H9 (cell line): ENCODE measurements at regions not wholly inside any gene's neighbourhood (a gene's known extent, or its start where the extent isn't known, plus 50 kb on each side); places are given as distances from the start of the nearest gene placed in this dataset.

Experiments used
- DNase-seq: peaks from one replicate; pipeline ENCODE4 v3.0.0-alpha.2; 2017
- H2AFZ ChIP-seq: one replicate; pipeline ENCODE4 v1.6.1; 2013; ENCODE audit warnings: mild to moderate bottlenecking, low read length, control low read depth, moderate library complexity
- H2AK5ac ChIP-seq: 2 replicates; pipeline ENCODE4 v1.6.1; 2013; ENCODE audit warnings: low read length, control low read depth, mixed read lengths; ENCODE audit not compliant: insufficient read length
- H2BK120ac ChIP-seq: one replicate; pipeline ENCODE4 v1.6.1; 2013; ENCODE audit warnings: low read depth, mild to moderate bottlenecking, low read length, control low read depth, inconsistent platforms; ENCODE audit not compliant: poor library complexity, severe bottlenecking
- H2BK12ac ChIP-seq: 2 replicates; pipeline ENCODE4 v1.6.1; 2013; ENCODE audit warnings: low read length, control low read depth, mixed read lengths, low read depth; ENCODE audit not compliant: insufficient read length
- H2BK15ac ChIP-seq: 2 replicates; pipeline ENCODE4 v1.6.1; 2013; ENCODE audit warnings: low read depth, low read length, control low read depth
- H2BK20ac ChIP-seq: one replicate; pipeline ENCODE4 v1.6.1; 2013; ENCODE audit warnings: low read depth, mild to moderate bottlenecking, low read length, control low read depth, inconsistent platforms; ENCODE audit not compliant: poor library complexity, severe bottlenecking
- H2BK5ac ChIP-seq: 2 replicates; pipeline ENCODE4 v1.6.1; 2013; ENCODE audit warnings: low read length, control low read depth, mixed read lengths; ENCODE audit not compliant: insufficient read length
- H3K14ac ChIP-seq: 2 replicates; pipeline ENCODE4 v1.6.1; 2013; ENCODE audit warnings: low read length, control low read depth; ENCODE audit not compliant: insufficient read depth
- H3K18ac ChIP-seq: 2 replicates; pipeline ENCODE4 v1.6.1; 2013; ENCODE audit warnings: low read depth, mild to moderate bottlenecking, mixed read lengths, low read length, control low read depth; ENCODE audit not compliant: insufficient read length
- H3K23ac ChIP-seq: 2 replicates; pipeline ENCODE4 v1.6.1; 2013; ENCODE audit warnings: low read length, control low read depth, mixed read lengths, low read depth; ENCODE audit not compliant: insufficient read length
- H3K23me2 ChIP-seq: 2 replicates; pipeline ENCODE4 v1.6.1; 2013; ENCODE audit warnings: low read depth, mild to moderate bottlenecking, mixed read lengths, low read length, control low read depth; ENCODE audit not compliant: insufficient read length, poor library complexity, severe bottlenecking
- H3K27ac ChIP-seq: 2 replicates; pipeline ENCODE4 v1.5.1; 2013; ENCODE audit warnings: low read length, control low read depth, mixed read lengths, low read depth; ENCODE audit not compliant: insufficient read length
- H3K27me3 ChIP-seq: 2 replicates; pipeline ENCODE4 v1.6.1; 2013; ENCODE audit warnings: low read length, control low read depth, inconsistent platforms; ENCODE audit not compliant: insufficient read depth
- H3K4ac ChIP-seq: 2 replicates; pipeline ENCODE4 v1.6.1; 2013; ENCODE audit warnings: low read depth, mild to moderate bottlenecking, control low read depth, inconsistent platforms, low read length, moderate library complexity
- H3K4me1 ChIP-seq: 2 replicates; pipeline ENCODE4 v1.6.1; 2013; ENCODE audit warnings: low read length, control low read depth, inconsistent platforms; ENCODE audit not compliant: insufficient read depth
- H3K4me2 ChIP-seq: 2 replicates; pipeline ENCODE4 v1.6.1; 2013; ENCODE audit warnings: low read length, control low read depth, mixed read lengths; ENCODE audit not compliant: insufficient read length, insufficient read depth
- H3K56ac ChIP-seq: 2 replicates; pipeline ENCODE4 v1.6.1; 2013; ENCODE audit warnings: low read depth, mild to moderate bottlenecking, mixed read lengths, low read length, control low read depth; ENCODE audit not compliant: insufficient read length
- H3K79me1 ChIP-seq: 2 replicates; pipeline ENCODE4 v1.6.1; 2013; ENCODE audit warnings: low read depth, mild to moderate bottlenecking, moderate library complexity, low read length, control low read depth, inconsistent platforms; ENCODE audit not compliant: insufficient read depth, poor library complexity, severe bottlenecking
- H3K79me2 ChIP-seq: 2 replicates; pipeline ENCODE4 v1.6.1; 2013; ENCODE audit warnings: low read length, control low read depth, inconsistent platforms; ENCODE audit not compliant: insufficient read depth
- H3K9ac ChIP-seq: 2 replicates; pipeline ENCODE4 v1.6.1; 2013; ENCODE audit warnings: low read length, control low read depth, mixed read lengths; ENCODE audit not compliant: insufficient read length; ENCODE audit errors: extremely low read depth
- H3K9me3 ChIP-seq: one replicate; pipeline ENCODE4 v1.6.1; 2013; ENCODE audit warnings: low read depth, low read length, inconsistent platforms; ENCODE audit not compliant: control insufficient read depth
- H3T11ph ChIP-seq: one replicate; pipeline ENCODE4 v1.6.1; 2013; ENCODE audit warnings: mild to moderate bottlenecking, low read length, control low read depth, inconsistent platforms
- H4K20me1 ChIP-seq: one replicate; pipeline ENCODE4 v1.6.1; 2013; ENCODE audit not compliant: control insufficient read depth, insufficient read length, insufficient read depth
- H4K5ac ChIP-seq: 2 replicates; pipeline ENCODE4 v1.6.1; 2013; ENCODE audit warnings: low read depth, mild to moderate bottlenecking, mixed read lengths, low read length, control low read depth; ENCODE audit not compliant: insufficient read length
- H4K8ac ChIP-seq: replicated peaks from 2 replicates; pipeline ENCODE4 v1.6.1; 2013; ENCODE audit warnings: low read length, control low read depth, mixed read lengths, low read depth; ENCODE audit not compliant: insufficient read length
- H4K91ac ChIP-seq: 2 replicates; pipeline ENCODE4 v1.6.1; 2013; ENCODE audit warnings: low read depth, mild to moderate bottlenecking, moderate library complexity, mixed read lengths, low read length, control low read depth; ENCODE audit not compliant: insufficient read length
- H3K27ac Mint-ChIP-seq, 3 experiments: 2 replicates in 2 of 3; 3 replicates in 1 of 3; pipeline ENCODE4 v1.8.0; 2020 to 2021; ENCODE audit warnings: mixed read lengths in 3 of 3, mild to moderate bottlenecking in 1 of 3, moderate library complexity in 1 of 3
- H3K27me3 Mint-ChIP-seq: 2 replicates; pipeline ENCODE4 v1.8.0; 2021; ENCODE audit warnings: low read depth, mild to moderate bottlenecking, moderate library complexity, mixed read lengths
- H3K36me3 Mint-ChIP-seq, 3 experiments: 2 replicates in 2 of 3; 3 replicates in 1 of 3; pipeline ENCODE4 v1.8.0; 2020 to 2021; ENCODE audit warnings: low read depth in 3 of 3, mixed read lengths in 3 of 3; ENCODE audit not compliant: insufficient read depth in 1 of 3
- H3K4me1 Mint-ChIP-seq, 2 experiments: 2 replicates each; pipeline ENCODE4 v1.8.0; 2020; ENCODE audit warnings: mixed read lengths in 2 of 2
- H3K4me3 Mint-ChIP-seq, 2 experiments: 2 replicates in 1 of 2; 3 replicates in 1 of 2; pipeline ENCODE4 v1.8.0; 2020 to 2021; ENCODE audit warnings: mild to moderate bottlenecking in 2 of 2, mixed read lengths in 2 of 2, moderate library complexity in 1 of 2
- H3K9me3 Mint-ChIP-seq, 2 experiments: 2 replicates in 1 of 2; 3 replicates in 1 of 2; pipeline ENCODE4 v1.8.0; 2020; ENCODE audit warnings: mild to moderate bottlenecking in 2 of 2, mixed read lengths in 2 of 2, moderate library complexity in 1 of 2
- WGBS: extraction: QIAGEN DNeasy Blood & Tissue Kit; methylation state at CpG from one replicate; pipeline ENCODE4 v1.1.7; 2013; ENCODE audit warnings: missing lambda C conversion rate, low lambda C conversion rate, mixed read lengths; ENCODE audit not compliant: insufficient read length; ENCODE audit errors: extremely low coverage; 5-methylcytosine and 5-hydroxymethylcytosine counted together
- TF ChIP-seq, protein P1 (sequence below): fragments of 200-600 bp; sonication (generic); conservative IDR thresholded peaks from 3 replicates; pipeline ENCODE4 v1.8.0; 2021; ENCODE audit warnings: antibody characterized with exemption, mild to moderate bottlenecking

DNA sequence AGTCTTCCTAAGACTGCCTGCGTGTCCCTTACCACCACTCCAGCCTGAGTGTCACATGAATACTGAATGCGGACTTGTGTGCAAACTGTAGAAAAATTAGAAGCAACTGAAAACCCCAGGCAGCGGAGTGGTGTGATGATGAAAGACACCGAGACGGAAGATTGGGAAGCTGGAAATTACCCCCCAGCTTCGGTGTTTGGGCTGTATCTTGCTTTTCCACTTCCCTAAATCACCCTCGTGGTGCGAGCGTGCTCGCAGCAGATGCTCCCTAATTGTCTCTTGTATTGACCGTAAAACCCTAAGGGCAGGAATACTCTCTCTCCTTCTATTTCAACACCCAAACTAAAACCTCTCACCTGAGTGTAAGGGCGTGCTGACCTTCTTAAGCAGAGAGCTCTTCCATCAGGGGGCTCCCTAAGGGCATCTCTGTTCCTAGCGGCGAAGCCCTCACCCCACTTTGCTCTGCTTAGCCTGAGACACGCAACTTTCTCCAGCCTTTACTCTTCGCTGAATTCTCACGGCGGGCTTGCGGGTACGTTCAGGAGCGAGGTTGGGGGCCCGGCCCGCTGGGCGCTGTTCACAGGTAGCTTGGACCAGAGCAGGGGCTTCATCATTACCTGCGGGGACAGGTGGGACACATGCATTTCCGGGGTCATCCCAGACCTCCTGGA is 62.4 kb downstream of the CRYBB2 start:
- H3K4me1 Mint-ChIP-seq = peaks cover 15 to 25% of the 10 kb centered on the region in 2 experiments
- Histone ChIP-seq H3K79me1 (no peaks in the 10 kb centered on the region), H4K5ac (no peak overlapping the region), H4K20me1 (no peaks in the 10 kb centered on the region), H3K23me2 (peaks cover 12% of the 10 kb centered on the region), H3K56ac (no peak overlapping the region), H3K9me3 (no peaks in the 10 kb centered on the region), H4K8ac (no peak overlapping the region), H2BK20ac (no peak overlapping the region), H3K79me2 (no peaks in the 10 kb centered on the region), H3K9ac (no peak overlapping the region), H2BK15ac (no peak overlapping the region), H3K4me2 (peak overlapping the region; percentile 54), H2BK5ac (no peak overlapping the region), H3K23ac (no peak overlapping the region), H3K27me3 (peaks cover 12% of the 10 kb centered on the region; the same call in 1 of the 2 replicates), H3K4me1 (no peaks in the 10 kb centered on the region), H3K18ac (no peak overlapping the region), H4K91ac (no peak overlapping the region), H3K27ac (no peak overlapping the region), H2BK120ac (no peak overlapping the region), H3K4ac (no peak overlapping the region), H3K14ac (no peak overlapping the region), H2AFZ (no peak overlapping the region), H2AK5ac (no peak overlapping the region), H2BK12ac (no peak overlapping the region), H3T11ph (no peak overlapping the region)
- no peak overlapping the region for H3K27ac Mint-ChIP-seq
- no CpG with 5 or more reads among the region's 26 CpGs for WGBS
- peak overlapping the region; percentile 80 to 99 for H3K4me3 Mint-ChIP-seq
- peak; percentile 44 for DNase-seq
- H3K36me3 Mint-ChIP-seq = no peaks in the 10 kb centered on the region
- TF ChIP-seq, protein P1, sequence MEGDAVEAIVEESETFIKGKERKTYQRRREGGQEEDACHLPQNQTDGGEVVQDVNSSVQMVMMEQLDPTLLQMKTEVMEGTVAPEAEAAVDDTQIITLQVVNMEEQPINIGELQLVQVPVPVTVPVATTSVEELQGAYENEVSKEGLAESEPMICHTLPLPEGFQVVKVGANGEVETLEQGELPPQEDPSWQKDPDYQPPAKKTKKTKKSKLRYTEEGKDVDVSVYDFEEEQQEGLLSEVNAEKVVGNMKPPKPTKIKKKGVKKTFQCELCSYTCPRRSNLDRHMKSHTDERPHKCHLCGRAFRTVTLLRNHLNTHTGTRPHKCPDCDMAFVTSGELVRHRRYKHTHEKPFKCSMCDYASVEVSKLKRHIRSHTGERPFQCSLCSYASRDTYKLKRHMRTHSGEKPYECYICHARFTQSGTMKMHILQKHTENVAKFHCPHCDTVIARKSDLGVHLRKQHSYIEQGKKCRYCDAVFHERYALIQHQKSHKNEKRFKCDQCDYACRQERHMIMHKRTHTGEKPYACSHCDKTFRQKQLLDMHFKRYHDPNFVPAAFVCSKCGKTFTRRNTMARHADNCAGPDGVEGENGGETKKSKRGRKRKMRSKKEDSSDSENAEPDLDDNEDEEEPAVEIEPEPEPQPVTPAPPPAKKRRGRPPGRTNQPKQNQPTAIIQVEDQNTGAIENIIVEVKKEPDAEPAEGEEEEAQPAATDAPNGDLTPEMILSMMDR = 0 out of 3 replicates have a peak, but pooled peaks have one; percentile 21
- peaks cover 2 to 9% of the 10 kb centered on the region in 2 experiments; a peak in 4 of 5 replicates for H3K9me3 Mint-ChIP-seq
- peaks cover 78% of the 10 kb centered on the region for H3K27me3 Mint-ChIP-seq
